SKM-1 (cell line): ENCODE measurements at regions not wholly inside any gene's neighbourhood (a gene's known extent, or its start where the extent isn't known, plus 50 kb on each side); places are given as distances from the start of the nearest gene placed in this dataset.

Source experiments
- DNase-seq: peaks from one replicate; lab custom pipeline; 2025; ENCODE audit not compliant: unreplicated experiment; lab: John Stamatoyannopoulos, UW

- DNase-seq, result no peak
Observed at GRCh38 chr7:13028825-13029099, 341.3 kb downstream of the ARL4A start.

- no peak for DNase-seq
Observed at GRCh38 chr7:13031468-13031867, 344.0 kb downstream of the ARL4A start.

- DNase-seq, result no peak
Observed at GRCh38 chr7:13032084-13032483, 344.7 kb downstream of the ARL4A start.

GRCh38 chr7:13032576-13032975 is 345.1 kb downstream of the ARL4A start:
- DNase-seq, result no peak

GRCh38 chr7:13034693-13035092 is 347.3 kb downstream of the ARL4A start:
- no peak for DNase-seq

- no peak for DNase-seq
Observed at GRCh38 chr7:13035233-13035632, 347.8 kb downstream of the ARL4A start.

- DNase-seq, result no peak
Observed at GRCh38 chr7:13036256-13036780, 348.9 kb downstream of the ARL4A start.

- no peak for DNase-seq
Observed at GRCh38 chr7:13037216-13037615, 349.8 kb downstream of the ARL4A start.

- DNase-seq, result no peak
Observed at GRCh38 chr7:13041368-13041988, 354.0 kb downstream of the ARL4A start.

GRCh38 chr7:13042605-13043236 is 355.3 kb downstream of the ARL4A start:
- no peak for DNase-seq

- DNase-seq, result no peak
Observed at GRCh38 chr7:13044309-13044708, 356.9 kb downstream of the ARL4A start.

GRCh38 chr7:13047061-13047460 is 359.6 kb downstream of the ARL4A start:
- DNase-seq, result no peak

GRCh38 chr7:13049946-13050345 is 362.5 kb downstream of the ARL4A start:
- no peak for DNase-seq

GRCh38 chr7:13050703-13051102 is 363.3 kb downstream of the ARL4A start:
- no peak for DNase-seq

GRCh38 chr7:13055732-13056368 is 368.4 kb downstream of the ARL4A start:
- peak; percentile 7 for DNase-seq

- DNase-seq, result no peak
Observed at GRCh38 chr7:13057462-13058200, 370.2 kb downstream of the ARL4A start.

GRCh38 chr7:13060173-13060572 is 372.7 kb downstream of the ARL4A start:
- no peak for DNase-seq

- DNase-seq, result no peak
Observed at GRCh38 chr7:13061115-13061514, 373.7 kb downstream of the ARL4A start.

GRCh38 chr7:13062631-13063030 is 375.2 kb downstream of the ARL4A start:
- no peak for DNase-seq

- no peak for DNase-seq
Observed at GRCh38 chr7:13067036-13067435, 379.6 kb downstream of the ARL4A start.

- DNase-seq, result no peak
Observed at GRCh38 chr7:13068032-13068431, 380.6 kb downstream of the ARL4A start.

GRCh38 chr7:13069841-13070240 is 382.4 kb downstream of the ARL4A start:
- DNase-seq, result no peak
